Psoas muscle (tissue), 7 donors: ENCODE measurements at regions not wholly inside any gene's neighbourhood (a gene's known extent, or its start where the extent isn't known, plus 50 kb on each side); places are given as distances from the start of the nearest gene placed in this dataset.

ENCODE experiments used
- ATAC-seq, 4 donors: fragments of 200-7000 bp; cut with Tn5 transposase; one replicate each; pipeline ENCODE4 v1.9.1; 2020; ENCODE audit warnings: moderate library complexity in 3 of 4, mild to moderate bottlenecking in 2 of 4
- DNase-seq, 2 donors: peaks; one replicate each; pipeline ENCODE4 v3.0.0-alpha.2; 2020
- H3K27ac ChIP-seq: fragments of 200-600 bp; one replicate; pipeline ENCODE4 v1.8.0; 2022
- H3K27me3 ChIP-seq, 3 donors: fragments of 200-600 bp in 1 of 3; one replicate each; pipeline versions ENCODE4 v1.6.1 to v1.8.0; 2013 to 2022; ENCODE audit warnings: low read length in 2 of 3, mild to moderate bottlenecking in 2 of 3, moderate library complexity in 1 of 3; ENCODE audit not compliant: insufficient read depth in 3 of 3
- H3K36me3 ChIP-seq, 2 donors: fragments of 200-600 bp in 1 of 2; one replicate each; pipeline versions ENCODE4 v1.6.1 to v1.8.0; 2013 to 2022; ENCODE audit warnings: low read depth in 1 of 2, mild to moderate bottlenecking in 1 of 2, moderate library complexity in 1 of 2; ENCODE audit not compliant: insufficient read depth in 1 of 2
- H3K4me1 ChIP-seq: fragments of 200-600 bp; one replicate; pipeline ENCODE4 v1.8.0; 2022
- H3K4me3 ChIP-seq: fragments of 200-600 bp; one replicate; pipeline ENCODE4 v1.8.0; 2022; ENCODE audit warnings: mild to moderate bottlenecking
- H3K9me3 ChIP-seq: fragments of 200-600 bp; one replicate; pipeline ENCODE4 v1.8.0; 2022
- CTCF ChIP-seq: fragments of 200-600 bp; IDR thresholded peaks from one replicate; pipeline ENCODE4 v1.8.0; 2022; ENCODE audit warnings: antibody characterized with exemption
- WGBS, 3 donors: extraction: QIAGEN DNeasy Blood & Tissue Kit; methylation state at CpG; one replicate each; pipeline versions ENCODE4 v1.1.6 to v1.1.7; 2013; 5-methylcytosine and 5-hydroxymethylcytosine counted together
- intact Hi-C, 2 donors: fragments of 100-400 bp; cut with DNase I; formaldehyde crosslinking; loops; one replicate each; pipeline versions ENCODE4 v1.11.0 to v1.14.2; 2022
- donor health status: healthy with polysubstance abuse.
- donor health status: DM: no; HTN: no; CAD: no; lungs with moderate emphysema.
- donor health status: Bipolar disorder and iron deficiency.
- donor health status: healthy.
- donor health status: DM: yes; HTN: yes; CAD: no.
- donor health status: DM: no; HTN: no; CAD: no.
- donor health status: DM: yes; HTN: yes; CAD: no.

DNA sequence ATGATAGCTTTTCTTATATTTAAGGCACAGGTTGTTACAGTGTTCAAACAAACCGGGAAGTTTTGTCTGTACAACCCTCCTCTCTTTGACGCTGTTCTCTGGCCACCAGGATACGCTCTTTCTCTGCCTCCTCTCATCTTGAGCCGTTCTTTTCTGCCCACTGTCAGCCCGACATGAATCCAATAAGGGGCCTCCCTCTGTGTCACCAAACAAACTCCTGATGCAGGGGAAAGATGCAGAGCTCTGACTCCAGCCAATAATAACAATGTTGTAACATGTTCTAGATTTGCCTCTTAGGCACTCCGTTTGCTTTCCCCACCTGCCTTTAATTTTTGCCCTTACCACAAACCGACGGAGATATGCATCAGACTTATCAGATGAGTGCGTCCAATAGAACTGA is 449.3 kb downstream of the SLC4A3 start:
- Histone ChIP-seq H3K27ac (no peak overlapping the region), H3K27me3 (no peaks in the 10 kb centered on the region), H3K4me1 (no peaks in the 10 kb centered on the region), H3K4me3 (no peak overlapping the region), H3K36me3 (no peaks in the 10 kb centered on the region), H3K9me3 (no peaks in the 10 kb centered on the region)
- intact Hi-C loops = no loop called here
- no peak for TF ChIP-seq CTCF
- ATAC-seq (peak in 2 of 4 donors; percentile 24 to 65), DNase-seq (no peak)
- WGBS, 3 donors = 62 to 67% (median 63%) methylated on average over 9 of the region's 9 CpGs

DNA sequence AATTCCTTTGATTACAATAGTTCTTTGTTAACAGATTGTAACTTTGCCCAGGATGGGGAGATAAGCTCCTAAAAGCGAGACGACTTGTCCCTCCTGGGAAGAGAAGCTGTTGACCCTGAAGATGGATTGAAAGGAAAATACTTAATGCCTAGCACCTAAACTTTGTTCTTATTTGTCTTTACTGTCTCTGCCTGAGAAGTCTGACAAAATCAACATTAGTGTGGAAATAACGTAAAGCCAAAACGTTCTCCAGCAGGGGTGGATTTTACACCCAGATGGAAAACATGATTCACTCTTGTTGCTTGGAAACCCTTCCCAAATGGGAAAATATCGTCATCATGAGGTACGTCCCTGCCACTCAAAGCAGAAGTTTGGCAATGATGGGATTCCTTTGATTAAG is 450.1 kb downstream of the SLC4A3 start:
- Histone ChIP-seq H3K27ac (peak overlapping the region; percentile 44), H3K9me3 (no peaks in the 10 kb centered on the region), H3K27me3 (peaks cover 0 to 2% (median 0%) of the 10 kb centered on the region in 3 donors), H3K36me3 (no peaks in the 10 kb centered on the region), H3K4me3 (no peak overlapping the region), H3K4me1 (no peaks in the 10 kb centered on the region)
- DNase-seq = no peak
- ATAC-seq = peak in 1 of 4 donors; percentile 56
- TF ChIP-seq CTCF = no peak
- WGBS, 3 donors = 21 to 26% (median 23%) methylated on average over 6 of the region's 6 CpGs
- intact Hi-C loops = no loop called here

GRCh38 chr2:220078439-220078838 is 451.0 kb downstream of the SLC4A3 start:
- intact Hi-C loops = no loop called here
- H3K4me3 ChIP-seq = no peak overlapping the region
- H3K4me1 ChIP-seq = no peaks in the 10 kb centered on the region
- no peaks in the 10 kb centered on the region for H3K36me3 ChIP-seq
- H3K9me3 ChIP-seq = no peaks in the 10 kb centered on the region
- no peak for DNase-seq
- H3K27me3 ChIP-seq = peaks cover 0 to 2% (median 0%) of the 10 kb centered on the region in 3 donors
- TF ChIP-seq CTCF = no peak
- no peak for ATAC-seq
- peak overlapping the region; percentile 44 for H3K27ac ChIP-seq
- 57 to 63% (median 59%) methylated on average over 2 of the region's 2 CpGs for WGBS, 3 donors

DNA sequence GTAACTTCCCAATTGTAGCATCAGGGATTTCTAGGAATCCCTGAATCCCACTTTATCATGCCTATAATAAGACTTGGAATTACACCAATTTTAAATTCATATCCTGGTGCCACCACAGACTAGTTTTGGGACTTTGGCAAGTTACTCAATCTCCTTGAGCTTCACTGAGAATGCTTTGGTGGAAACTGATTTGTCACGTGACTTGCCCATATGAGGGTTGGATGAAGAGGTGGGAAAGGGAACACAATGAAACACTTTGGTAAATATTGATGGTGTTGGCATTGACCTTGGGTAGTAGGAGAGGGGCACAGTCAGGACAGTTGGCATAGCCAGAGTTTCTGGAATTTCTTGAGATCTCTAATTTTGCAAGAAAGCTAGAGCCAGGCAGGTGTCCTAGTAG is 452.2 kb downstream of the SLC4A3 start:
- Histone ChIP-seq H3K27ac (no peak overlapping the region), H3K27me3 (peaks cover 0 to 2% (median 0%) of the 10 kb centered on the region in 3 donors), H3K4me3 (no peak overlapping the region), H3K4me1 (no peaks in the 10 kb centered on the region), H3K9me3 (no peaks in the 10 kb centered on the region), H3K36me3 (no peaks in the 10 kb centered on the region)
- DNase-seq (no peak), ATAC-seq (no peak)
- 73 to 80% (median 77%) methylated on average over 1 of the region's 1 CpG for WGBS, 3 donors
- no peak for TF ChIP-seq CTCF
- intact Hi-C loops = no loop called here

DNA sequence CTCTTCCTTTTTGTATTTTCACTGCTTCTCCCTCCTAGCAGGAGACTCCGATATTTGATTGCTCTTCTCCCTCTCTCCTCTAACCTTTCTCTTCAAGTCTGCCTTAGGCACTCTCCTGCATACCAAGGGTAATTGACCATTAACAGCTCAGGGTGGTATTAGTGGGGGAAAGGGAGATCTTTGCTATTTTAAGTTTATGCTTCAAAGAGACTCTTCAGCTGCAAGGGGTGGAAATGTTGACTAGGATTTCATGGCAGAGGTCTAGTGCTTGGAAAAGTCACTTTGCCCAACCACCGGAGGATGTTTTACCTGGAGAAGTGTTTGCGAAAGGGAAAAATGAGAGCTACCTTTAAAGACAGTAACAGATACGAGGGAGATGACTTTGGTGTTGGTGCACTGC is 453.7 kb downstream of the SLC4A3 start:
- Histone ChIP-seq H3K36me3 (no peaks in the 10 kb centered on the region), H3K9me3 (no peaks in the 10 kb centered on the region), H3K4me1 (no peaks in the 10 kb centered on the region), H3K4me3 (no peak overlapping the region), H3K27me3 (peaks cover 0 to 2% (median 0%) of the 10 kb centered on the region in 3 donors), H3K27ac (no peak overlapping the region)
- 91 to 94% (median 91%) methylated on average over 4 of the region's 4 CpGs for WGBS, 3 donors
- intact Hi-C loops = no loop called here
- ATAC-seq (no peak), DNase-seq (no peak)
- TF ChIP-seq CTCF = no peak
